GM10248 (cell line): ENCODE measurements at regions not wholly inside any gene's neighbourhood (a gene's known extent, or its start where the extent isn't known, plus 50 kb on each side); places are given as distances from the start of the nearest gene placed in this dataset.

Source experiments
- CTCF ChIA-PET: fragments of 300-600 bp; sonication (Branson Sonifier 250); formaldehyde crosslinking; extraction: SDS; loops from one replicate; lab custom pipeline; 2021; ENCODE audit warnings: antibody characterized with exemption; lab: Yijun Ruan, JAX
- POLR2A ChIA-PET: fragments of 350-650 bp; sonication (Branson Sonifier 250); formaldehyde crosslinking; extraction: SDS; loops from one replicate; lab custom pipeline; 2020; ENCODE audit warnings: antibody characterized with exemption; lab: Yijun Ruan, JAX
- DNase-seq: peaks from one replicate; pipeline ENCODE4 v3.0.0; 2012; ENCODE audit errors: extremely low spot score
- TF ChIP-seq, protein P1 (sequence below): IDR thresholded peaks from 2 replicates; pipeline ENCODE4 v1.5.1; 2012; ENCODE audit warnings: mild to moderate bottlenecking, low read depth; ENCODE audit errors: extremely low read depth, missing control alignments, control extremely low read depth

DNA sequence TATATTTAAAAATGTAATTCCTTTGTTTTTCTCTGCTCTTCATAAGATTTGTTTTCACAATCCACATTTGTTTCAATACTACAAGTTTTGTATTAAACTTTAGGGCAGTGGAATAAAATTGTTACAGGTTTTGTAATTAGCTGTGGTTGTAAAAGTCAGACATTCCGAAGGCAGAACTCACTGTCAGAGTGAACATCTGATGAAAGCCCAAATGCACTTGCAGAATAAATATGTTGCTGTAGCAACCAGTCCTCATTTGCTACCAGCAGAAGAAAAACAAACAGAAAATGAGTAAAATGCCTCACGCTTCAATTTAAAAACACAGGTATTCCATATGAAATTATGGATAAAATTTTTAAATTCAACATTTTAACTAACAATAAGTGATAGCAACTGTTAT is 740.1 kb upstream of the FAM174A start:
- POLR2A ChIA-PET: no interaction called here
- CTCF ChIA-PET: interaction anchor here (0.9 to 1.2 kb wide), 2 partner anchors 10 to 13 kb away, joined by 3 to 4 read pairs; no protein-coding TSS in a partner anchor
- DNase-seq: no peak
- TF ChIP-seq, protein P1, sequence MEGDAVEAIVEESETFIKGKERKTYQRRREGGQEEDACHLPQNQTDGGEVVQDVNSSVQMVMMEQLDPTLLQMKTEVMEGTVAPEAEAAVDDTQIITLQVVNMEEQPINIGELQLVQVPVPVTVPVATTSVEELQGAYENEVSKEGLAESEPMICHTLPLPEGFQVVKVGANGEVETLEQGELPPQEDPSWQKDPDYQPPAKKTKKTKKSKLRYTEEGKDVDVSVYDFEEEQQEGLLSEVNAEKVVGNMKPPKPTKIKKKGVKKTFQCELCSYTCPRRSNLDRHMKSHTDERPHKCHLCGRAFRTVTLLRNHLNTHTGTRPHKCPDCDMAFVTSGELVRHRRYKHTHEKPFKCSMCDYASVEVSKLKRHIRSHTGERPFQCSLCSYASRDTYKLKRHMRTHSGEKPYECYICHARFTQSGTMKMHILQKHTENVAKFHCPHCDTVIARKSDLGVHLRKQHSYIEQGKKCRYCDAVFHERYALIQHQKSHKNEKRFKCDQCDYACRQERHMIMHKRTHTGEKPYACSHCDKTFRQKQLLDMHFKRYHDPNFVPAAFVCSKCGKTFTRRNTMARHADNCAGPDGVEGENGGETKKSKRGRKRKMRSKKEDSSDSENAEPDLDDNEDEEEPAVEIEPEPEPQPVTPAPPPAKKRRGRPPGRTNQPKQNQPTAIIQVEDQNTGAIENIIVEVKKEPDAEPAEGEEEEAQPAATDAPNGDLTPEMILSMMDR: no peak

DNA sequence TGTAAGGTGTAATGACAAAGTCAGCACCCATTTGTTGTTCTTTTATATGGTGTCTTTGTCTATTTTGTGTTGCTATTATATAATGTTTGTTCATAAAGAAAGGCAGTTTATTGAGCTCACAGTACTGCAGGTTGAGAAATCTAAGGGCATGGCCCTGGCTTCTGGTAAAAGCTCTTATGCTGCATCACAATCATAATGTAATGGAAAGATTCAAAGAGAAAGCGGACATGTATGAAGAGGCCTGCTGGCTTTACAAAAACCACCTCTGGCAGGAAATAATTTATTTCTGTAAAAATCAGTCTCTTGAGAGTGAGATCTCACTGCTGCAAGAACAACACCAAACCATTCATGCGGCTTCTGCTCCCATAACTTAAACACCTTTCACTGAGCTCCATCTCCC is 746.7 kb upstream of the FAM174A start:
- no peak for DNase-seq
- POLR2A ChIA-PET: no interaction called here
- TF ChIP-seq, protein P1: no peak
- CTCF ChIA-PET: no interaction called here

DNA sequence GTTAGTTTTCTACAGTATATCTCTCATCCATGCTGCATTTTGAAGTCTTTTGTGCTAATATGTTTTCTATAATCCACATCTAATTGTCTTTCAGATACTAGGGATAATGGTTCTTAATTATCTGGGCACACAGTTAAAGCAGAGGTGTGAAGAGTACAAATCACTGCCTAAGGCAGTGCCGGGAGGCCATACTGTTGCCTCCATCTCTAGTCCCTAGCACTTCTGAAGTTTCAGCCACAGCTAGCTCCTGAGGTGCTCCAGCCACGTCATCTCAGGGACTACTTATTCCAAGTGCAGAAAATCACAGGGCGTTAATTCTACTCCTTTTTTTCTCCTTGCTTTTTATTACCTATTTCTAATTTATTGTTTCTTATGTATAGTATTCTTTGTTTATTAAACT is 760.0 kb upstream of the FAM174A start:
- ChIA-PET CTCF (no interaction called here), POLR2A (no interaction called here)
- TF ChIP-seq, protein P1: no peak
- DNase-seq: no peak

DNA sequence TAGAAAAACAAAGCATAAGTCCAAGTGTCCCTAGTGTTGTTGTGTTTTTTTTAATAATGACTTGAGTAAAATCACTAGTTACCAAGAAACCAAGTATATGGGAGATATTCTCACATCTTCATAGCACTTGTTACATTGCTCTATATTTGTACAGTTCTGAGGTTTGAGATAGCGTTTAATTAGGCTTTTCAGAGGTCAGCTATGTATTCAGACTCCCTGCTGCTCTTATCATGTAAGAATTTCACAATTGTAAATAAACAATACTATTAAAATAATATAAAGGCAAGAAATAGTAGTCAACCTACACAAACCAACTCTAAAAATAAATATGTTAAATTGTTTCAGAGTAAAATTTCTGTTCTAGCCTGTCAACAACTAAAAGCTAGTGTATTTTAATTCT is 761.9 kb upstream of the FAM174A start:
- ChIA-PET CTCF (no interaction called here), POLR2A (no interaction called here)
- DNase-seq: no peak
- TF ChIP-seq, protein P1: no peak

DNA sequence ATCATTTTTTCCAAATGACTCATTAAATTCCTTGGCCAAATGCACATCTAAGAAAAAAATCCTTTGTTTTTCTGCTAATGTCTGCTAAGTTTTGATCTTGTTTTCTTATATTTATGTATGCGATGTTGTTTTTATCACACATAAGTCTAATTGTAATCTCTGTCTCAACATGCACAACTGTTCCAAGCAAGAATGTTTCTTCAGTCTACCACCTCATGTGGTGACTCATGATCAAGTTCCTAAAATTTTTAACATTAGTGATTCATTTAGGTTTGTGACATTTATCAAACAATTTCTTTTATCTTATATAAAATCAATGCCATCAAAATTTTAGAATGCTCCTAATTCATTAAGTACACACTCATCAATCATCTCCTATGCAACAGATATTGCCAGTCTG is 763.9 kb upstream of the FAM174A start:
- CTCF ChIA-PET: no interaction called here
- POLR2A ChIA-PET: no interaction called here
- TF ChIP-seq, protein P1: no peak

DNA sequence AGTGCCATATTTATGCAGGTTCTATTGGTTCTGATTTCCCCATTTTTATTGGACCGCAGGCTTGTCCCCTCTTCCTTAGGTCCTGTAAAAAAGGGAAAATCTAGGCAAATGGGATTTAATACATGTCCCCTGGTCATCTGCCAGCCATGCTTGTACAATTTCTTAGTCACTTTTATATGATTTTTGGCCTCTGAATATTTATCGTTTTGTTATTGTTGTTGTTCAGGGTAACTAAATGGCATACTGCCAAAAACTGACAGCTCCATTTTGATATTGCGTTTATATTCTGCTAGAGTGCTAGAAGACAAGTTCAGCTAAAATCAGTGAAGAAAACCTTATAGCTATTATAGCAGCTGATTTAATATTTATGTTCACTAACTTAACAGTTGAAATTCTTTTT is 770.2 kb upstream of the FAM174A start:
- DNase-seq: no peak
- TF ChIP-seq, protein P1: no peak
- CTCF ChIA-PET: no interaction called here
- POLR2A ChIA-PET: no interaction called here

More for the DNA sequence above, 763.9 kb upstream of the FAM174A start:
- no peak for DNase-seq
